GM23338 (cell line): ENCODE measurements at regions not wholly inside any gene's neighbourhood (a gene's known extent, or its start where the extent isn't known, plus 50 kb on each side); places are given as distances from the start of the nearest gene placed in this dataset.

Experiments
- ATAC-seq: fragments of 200-7000 bp; cut with Tn5 transposase; 3 replicates; pipeline ENCODE4 v1.9.1; 2020
- DNase-seq: peaks from one replicate; pipeline ENCODE4 v3.0.0-alpha.2; 2015; ENCODE audit warnings: low spot score
- H2AFZ ChIP-seq: fragments of 200-600 bp; sonication (generic); 2 replicates; pipeline ENCODE4 v1.8.0; 2016; ENCODE audit warnings: antibody characterized with exemption, mild to moderate bottlenecking, moderate library complexity
- H3F3A ChIP-seq: fragments of 200-600 bp; sonication (generic); replicated peaks from 2 replicates; pipeline ENCODE4 v1.8.0; 2017; ENCODE audit warnings: antibody characterized with exemption, mixed run types, low read depth
- H3K27ac ChIP-seq: fragments of 200-600 bp; sonication (generic); 2 replicates; pipeline ENCODE4 v1.6.1; 2016; ENCODE audit warnings: low read depth
- H3K27me3 ChIP-seq: fragments of 200-600 bp; sonication (generic); 2 replicates; pipeline ENCODE4 v1.8.0; 2016; ENCODE audit warnings: mild to moderate bottlenecking, mixed run types, moderate library complexity; ENCODE audit not compliant: insufficient read depth
- H3K36me3 ChIP-seq: fragments of 200-600 bp; sonication (generic); 2 replicates; pipeline ENCODE4 v1.8.0; 2016; ENCODE audit warnings: mild to moderate bottlenecking; ENCODE audit not compliant: insufficient read depth
- H3K4me1 ChIP-seq: fragments of 200-600 bp; sonication (generic); 2 replicates; pipeline ENCODE4 v1.8.0; 2016; ENCODE audit warnings: mild to moderate bottlenecking, moderate library complexity; ENCODE audit not compliant: insufficient read depth
- H3K4me2 ChIP-seq: fragments of 200-600 bp; sonication (generic); 2 replicates; pipeline ENCODE4 v1.7.1; 2017; ENCODE audit warnings: mixed run types
- H3K4me3 ChIP-seq: fragments of 200-600 bp; sonication (generic); 2 replicates; pipeline ENCODE4 v1.6.1; 2016; ENCODE audit warnings: mixed run types
- H3K79me2 ChIP-seq: fragments of 200-600 bp; sonication (generic); replicated peaks from 2 replicates; pipeline ENCODE4 v1.8.0; 2017; ENCODE audit warnings: mild to moderate bottlenecking; ENCODE audit not compliant: insufficient read depth
- H3K9me2 ChIP-seq: fragments of 200-600 bp; sonication (generic); 2 replicates; pipeline ENCODE4 v1.8.0; 2017; ENCODE audit not compliant: insufficient read depth
- H4K20me1 ChIP-seq: fragments of 200-600 bp; sonication (generic); replicated peaks from 2 replicates; pipeline ENCODE4 v1.8.0; 2017; ENCODE audit warnings: mild to moderate bottlenecking; ENCODE audit not compliant: insufficient read depth
- H3K27ac Mint-ChIP-seq: 2 replicates; pipeline ENCODE4 v1.8.0; 2020; ENCODE audit warnings: inconsistent platforms, mild to moderate bottlenecking, moderate library complexity, mixed read lengths
- H3K27me3 Mint-ChIP-seq: 3 replicates; pipeline ENCODE4 v1.8.0; 2022; ENCODE audit warnings: low read depth, mild to moderate bottlenecking, moderate library complexity, mixed read lengths, inconsistent platforms; ENCODE audit not compliant: insufficient read depth, poor library complexity
- H3K36me3 Mint-ChIP-seq: 3 replicates; pipeline ENCODE4 v1.8.0; 2021; ENCODE audit warnings: low read depth, mild to moderate bottlenecking, inconsistent platforms, moderate library complexity, mixed read lengths
- H3K4me1 Mint-ChIP-seq: 3 replicates; pipeline ENCODE4 v1.8.0; 2020; ENCODE audit warnings: mild to moderate bottlenecking, inconsistent platforms, mixed read lengths
- H3K4me3 Mint-ChIP-seq: 3 replicates; pipeline ENCODE4 v1.8.0; 2021; ENCODE audit warnings: moderate library complexity, mild to moderate bottlenecking, inconsistent platforms, mixed read lengths
- H3K9me3 Mint-ChIP-seq: 3 replicates; pipeline ENCODE4 v1.8.0; 2020; ENCODE audit warnings: moderate library complexity, mild to moderate bottlenecking, inconsistent platforms, mixed read lengths
- CREB1 ChIP-seq: fragments of 250-450 bp; sonication (Bioruptor Pico); IDR thresholded peaks from 2 replicates; pipeline ENCODE4 v1.5.0; 2020; ENCODE audit warnings: low read depth, mild to moderate bottlenecking, moderate library complexity
- ETS1 ChIP-seq: IDR thresholded peaks from 2 replicates; pipeline ENCODE4 v1.6.1; 2016; ENCODE audit warnings: antibody characterized with exemption
- EZH2 ChIP-seq: fragments of 200-600 bp; sonication (generic); IDR thresholded peaks from one replicate; pipeline ENCODE4 v1.8.0; 2017; ENCODE audit warnings: antibody characterized with exemption, mild to moderate bottlenecking, low read depth; ENCODE audit not compliant: unreplicated experiment
- EZH2phosphoT487 ChIP-seq: fragments of 200-600 bp; sonication (generic); IDR thresholded peaks from one replicate; pipeline ENCODE4 v1.8.1; 2018; ENCODE audit warnings: antibody characterized with exemption; ENCODE audit not compliant: unreplicated experiment
- JUNB ChIP-seq: IDR thresholded peaks from one replicate; pipeline ENCODE4 v1.6.1; 2016; ENCODE audit warnings: antibody characterized with exemption; ENCODE audit not compliant: unreplicated experiment
- NANOG ChIP-seq: IDR thresholded peaks from 2 replicates; pipeline ENCODE4 v1.6.1; 2016; ENCODE audit warnings: antibody characterized with exemption, borderline replicate concordance
- POLR2AphosphoS5 ChIP-seq: IDR thresholded peaks from 2 replicates; pipeline ENCODE4 v1.6.1; 2016; ENCODE audit warnings: antibody characterized with exemption, low read depth
- STAT1 ChIP-seq: IDR thresholded peaks from one replicate; pipeline ENCODE4 v1.6.1; 2016; ENCODE audit warnings: antibody characterized with exemption; ENCODE audit not compliant: unreplicated experiment
- ZNF114 ChIP-seq: fragments of 250-450 bp; sonication (Bioruptor Pico); IDR thresholded peaks from 2 replicates; pipeline ENCODE4 v1.5.0; 2020; ENCODE audit warnings: mild to moderate bottlenecking, moderate library complexity
- ZNF331 ChIP-seq: fragments of 250-450 bp; sonication (Bioruptor Pico); IDR thresholded peaks from 2 replicates; pipeline ENCODE4 v1.5.0; 2020; ENCODE audit warnings: low read depth, mild to moderate bottlenecking, moderate library complexity
- TF ChIP-seq, protein P1 (sequence below), 2 experiments: fragments of 200-600 bp in 1 of 2; sonication (generic) in 1 of 2; conservative IDR thresholded peaks; 2 replicates each; pipeline versions ENCODE4 v1.5.1 to v1.6.1; 2016 to 2017; ENCODE audit warnings: antibody characterized with exemption in 2 of 2, low read depth in 2 of 2, mild to moderate bottlenecking in 2 of 2, moderate library complexity in 1 of 2
- TF ChIP-seq, protein P2 (sequence below): fragments of 250-450 bp; sonication (Bioruptor Pico); IDR thresholded peaks from 2 replicates; pipeline ENCODE4 v1.5.0; 2020; ENCODE audit warnings: mild to moderate bottlenecking, moderate library complexity
- TF ChIP-seq, protein P3 (sequence below): IDR thresholded peaks from one replicate; pipeline ENCODE4 v1.6.1; 2018; ENCODE audit warnings: antibody characterized with exemption; ENCODE audit not compliant: unreplicated experiment

GRCh38 chr12:114924946-114925475 is 241.0 kb upstream of the TBX3 start:
- no peaks in the 10 kb centered on the region; the same call in 1 of the 3 replicates for H3K9me3 Mint-ChIP-seq
- H3K27me3 Mint-ChIP-seq = no peaks in the 10 kb centered on the region
- Histone ChIP-seq H3K4me1 (no peaks in the 10 kb centered on the region), H3K79me2 (no peaks in the 10 kb centered on the region), H3K27ac (no peak overlapping the region), H3K27me3 (no peaks in the 10 kb centered on the region), H2AFZ (no peak overlapping the region), H3F3A (no peaks in the 10 kb centered on the region), H3K4me3 (no peak overlapping the region), H3K9me2 (no peaks in the 10 kb centered on the region; the same call in 1 of the 2 replicates), H3K36me3 (no peaks in the 10 kb centered on the region), H3K4me2 (no peak overlapping the region), H4K20me1 (no peaks in the 10 kb centered on the region)
- TF ChIP-seq ZNF331 (no peak), EZH2phosphoT487 (no peak), POLR2AphosphoS5 (no peak), EZH2 (no peak), NANOG (no peak), JUNB (no peak), STAT1 (no peak), CREB1 (CRISPR knock-in tag) (no peak), ETS1 (no peak), ZNF114 (CRISPR knock-in tag) (no peak)
- TF ChIP-seq, protein P1, sequence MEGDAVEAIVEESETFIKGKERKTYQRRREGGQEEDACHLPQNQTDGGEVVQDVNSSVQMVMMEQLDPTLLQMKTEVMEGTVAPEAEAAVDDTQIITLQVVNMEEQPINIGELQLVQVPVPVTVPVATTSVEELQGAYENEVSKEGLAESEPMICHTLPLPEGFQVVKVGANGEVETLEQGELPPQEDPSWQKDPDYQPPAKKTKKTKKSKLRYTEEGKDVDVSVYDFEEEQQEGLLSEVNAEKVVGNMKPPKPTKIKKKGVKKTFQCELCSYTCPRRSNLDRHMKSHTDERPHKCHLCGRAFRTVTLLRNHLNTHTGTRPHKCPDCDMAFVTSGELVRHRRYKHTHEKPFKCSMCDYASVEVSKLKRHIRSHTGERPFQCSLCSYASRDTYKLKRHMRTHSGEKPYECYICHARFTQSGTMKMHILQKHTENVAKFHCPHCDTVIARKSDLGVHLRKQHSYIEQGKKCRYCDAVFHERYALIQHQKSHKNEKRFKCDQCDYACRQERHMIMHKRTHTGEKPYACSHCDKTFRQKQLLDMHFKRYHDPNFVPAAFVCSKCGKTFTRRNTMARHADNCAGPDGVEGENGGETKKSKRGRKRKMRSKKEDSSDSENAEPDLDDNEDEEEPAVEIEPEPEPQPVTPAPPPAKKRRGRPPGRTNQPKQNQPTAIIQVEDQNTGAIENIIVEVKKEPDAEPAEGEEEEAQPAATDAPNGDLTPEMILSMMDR (conservative IDR thresholded peaks at IDR 0.05; ENCODE audit: low read depth in 2 of 2) = no peak
- TF ChIP-seq, protein P2, sequence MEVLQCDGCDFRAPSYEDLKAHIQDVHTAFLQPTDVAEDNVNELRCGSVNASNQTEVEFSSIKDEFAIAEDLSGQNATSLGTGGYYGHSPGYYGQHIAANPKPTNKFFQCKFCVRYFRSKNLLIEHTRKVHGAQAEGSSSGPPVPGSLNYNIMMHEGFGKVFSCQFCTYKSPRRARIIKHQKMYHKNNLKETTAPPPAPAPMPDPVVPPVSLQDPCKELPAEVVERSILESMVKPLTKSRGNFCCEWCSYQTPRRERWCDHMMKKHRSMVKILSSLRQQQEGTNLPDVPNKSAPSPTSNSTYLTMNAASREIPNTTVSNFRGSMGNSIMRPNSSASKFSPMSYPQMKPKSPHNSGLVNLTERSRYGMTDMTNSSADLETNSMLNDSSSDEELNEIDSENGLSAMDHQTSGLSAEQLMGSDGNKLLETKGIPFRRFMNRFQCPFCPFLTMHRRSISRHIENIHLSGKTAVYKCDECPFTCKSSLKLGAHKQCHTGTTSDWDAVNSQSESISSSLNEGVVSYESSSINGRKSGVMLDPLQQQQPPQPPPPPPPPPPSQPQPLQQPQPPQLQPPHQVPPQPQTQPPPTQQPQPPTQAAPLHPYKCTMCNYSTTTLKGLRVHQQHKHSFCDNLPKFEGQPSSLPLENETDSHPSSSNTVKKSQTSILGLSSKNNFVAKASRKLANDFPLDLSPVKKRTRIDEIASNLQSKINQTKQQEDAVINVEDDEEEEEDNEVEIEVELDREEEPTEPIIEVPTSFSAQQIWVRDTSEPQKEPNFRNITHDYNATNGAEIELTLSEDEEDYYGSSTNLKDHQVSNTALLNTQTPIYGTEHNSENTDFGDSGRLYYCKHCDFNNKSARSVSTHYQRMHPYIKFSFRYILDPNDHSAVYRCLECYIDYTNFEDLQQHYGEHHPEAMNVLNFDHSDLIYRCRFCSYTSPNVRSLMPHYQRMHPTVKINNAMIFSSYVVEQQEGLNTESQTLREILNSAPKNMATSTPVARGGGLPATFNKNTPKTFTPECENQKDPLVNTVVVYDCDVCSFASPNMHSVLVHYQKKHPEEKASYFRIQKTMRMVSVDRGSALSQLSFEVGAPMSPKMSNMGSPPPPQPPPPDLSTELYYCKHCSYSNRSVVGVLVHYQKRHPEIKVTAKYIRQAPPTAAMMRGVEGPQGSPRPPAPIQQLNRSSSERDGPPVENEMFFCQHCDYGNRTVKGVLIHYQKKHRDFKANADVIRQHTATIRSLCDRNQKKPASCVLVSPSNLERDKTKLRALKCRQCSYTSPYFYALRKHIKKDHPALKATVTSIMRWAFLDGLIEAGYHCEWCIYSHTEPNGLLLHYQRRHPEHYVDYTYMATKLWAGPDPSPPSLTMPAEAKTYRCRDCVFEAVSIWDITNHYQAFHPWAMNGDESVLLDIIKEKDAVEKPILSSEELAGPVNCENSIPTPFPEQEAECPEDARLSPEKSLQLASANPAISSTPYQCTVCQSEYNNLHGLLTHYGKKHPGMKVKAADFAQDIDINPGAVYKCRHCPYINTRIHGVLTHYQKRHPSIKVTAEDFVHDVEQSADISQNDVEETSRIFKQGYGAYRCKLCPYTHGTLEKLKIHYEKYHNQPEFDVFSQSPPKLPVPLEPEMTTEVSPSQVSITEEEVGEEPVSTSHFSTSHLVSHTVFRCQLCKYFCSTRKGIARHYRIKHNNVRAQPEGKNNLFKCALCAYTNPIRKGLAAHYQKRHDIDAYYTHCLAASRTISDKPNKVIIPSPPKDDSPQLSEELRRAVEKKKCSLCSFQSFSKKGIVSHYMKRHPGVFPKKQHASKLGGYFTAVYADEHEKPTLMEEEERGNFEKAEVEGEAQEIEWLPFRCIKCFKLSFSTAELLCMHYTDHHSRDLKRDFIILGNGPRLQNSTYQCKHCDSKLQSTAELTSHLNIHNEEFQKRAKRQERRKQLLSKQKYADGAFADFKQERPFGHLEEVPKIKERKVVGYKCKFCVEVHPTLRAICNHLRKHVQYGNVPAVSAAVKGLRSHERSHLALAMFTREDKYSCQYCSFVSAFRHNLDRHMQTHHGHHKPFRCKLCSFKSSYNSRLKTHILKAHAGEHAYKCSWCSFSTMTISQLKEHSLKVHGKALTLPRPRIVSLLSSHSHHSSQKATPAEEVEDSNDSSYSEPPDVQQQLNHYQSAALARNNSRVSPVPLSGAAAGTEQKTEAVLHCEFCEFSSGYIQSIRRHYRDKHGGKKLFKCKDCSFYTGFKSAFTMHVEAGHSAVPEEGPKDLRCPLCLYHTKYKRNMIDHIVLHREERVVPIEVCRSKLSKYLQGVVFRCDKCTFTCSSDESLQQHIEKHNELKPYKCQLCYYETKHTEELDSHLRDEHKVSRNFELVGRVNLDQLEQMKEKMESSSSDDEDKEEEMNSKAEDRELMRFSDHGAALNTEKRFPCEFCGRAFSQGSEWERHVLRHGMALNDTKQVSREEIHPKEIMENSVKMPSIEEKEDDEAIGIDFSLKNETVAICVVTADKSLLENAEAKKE (CRISPR knock-in tag) = no peak
- TF ChIP-seq, protein P3, sequence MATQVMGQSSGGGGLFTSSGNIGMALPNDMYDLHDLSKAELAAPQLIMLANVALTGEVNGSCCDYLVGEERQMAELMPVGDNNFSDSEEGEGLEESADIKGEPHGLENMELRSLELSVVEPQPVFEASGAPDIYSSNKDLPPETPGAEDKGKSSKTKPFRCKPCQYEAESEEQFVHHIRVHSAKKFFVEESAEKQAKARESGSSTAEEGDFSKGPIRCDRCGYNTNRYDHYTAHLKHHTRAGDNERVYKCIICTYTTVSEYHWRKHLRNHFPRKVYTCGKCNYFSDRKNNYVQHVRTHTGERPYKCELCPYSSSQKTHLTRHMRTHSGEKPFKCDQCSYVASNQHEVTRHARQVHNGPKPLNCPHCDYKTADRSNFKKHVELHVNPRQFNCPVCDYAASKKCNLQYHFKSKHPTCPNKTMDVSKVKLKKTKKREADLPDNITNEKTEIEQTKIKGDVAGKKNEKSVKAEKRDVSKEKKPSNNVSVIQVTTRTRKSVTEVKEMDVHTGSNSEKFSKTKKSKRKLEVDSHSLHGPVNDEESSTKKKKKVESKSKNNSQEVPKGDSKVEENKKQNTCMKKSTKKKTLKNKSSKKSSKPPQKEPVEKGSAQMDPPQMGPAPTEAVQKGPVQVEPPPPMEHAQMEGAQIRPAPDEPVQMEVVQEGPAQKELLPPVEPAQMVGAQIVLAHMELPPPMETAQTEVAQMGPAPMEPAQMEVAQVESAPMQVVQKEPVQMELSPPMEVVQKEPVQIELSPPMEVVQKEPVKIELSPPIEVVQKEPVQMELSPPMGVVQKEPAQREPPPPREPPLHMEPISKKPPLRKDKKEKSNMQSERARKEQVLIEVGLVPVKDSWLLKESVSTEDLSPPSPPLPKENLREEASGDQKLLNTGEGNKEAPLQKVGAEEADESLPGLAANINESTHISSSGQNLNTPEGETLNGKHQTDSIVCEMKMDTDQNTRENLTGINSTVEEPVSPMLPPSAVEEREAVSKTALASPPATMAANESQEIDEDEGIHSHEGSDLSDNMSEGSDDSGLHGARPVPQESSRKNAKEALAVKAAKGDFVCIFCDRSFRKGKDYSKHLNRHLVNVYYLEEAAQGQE = no peak
- no peak overlapping the region for H3K4me3 Mint-ChIP-seq
- no peaks in the 10 kb centered on the region; the same call in 2 of the 3 replicates for H3K4me1 Mint-ChIP-seq
- no peak for DNase-seq
- H3K27ac Mint-ChIP-seq = no peak overlapping the region
- no peaks in the 10 kb centered on the region for H3K36me3 Mint-ChIP-seq
- no peak for ATAC-seq
